Hematopoietic multipotent progenitor cell treated with erythropoietin and hydrocortisone succinate and interleukin-3 and kit ligand, for 6 days (in vitro differentiated cells): ENCODE measurements at regions not wholly inside any gene's neighbourhood (a gene's known extent, or its start where the extent isn't known, plus 50 kb on each side); places are given as distances from the start of the nearest gene placed in this dataset.

Experiments
- DNase-seq: peaks from one replicate; pipeline ENCODE4 v3.0.0-alpha.2; 2015

- DNase-seq = no peak
Observed at GRCh38 chr3:148187296-148187695, 510.4 kb upstream of the AGTR1 start.

DNA sequence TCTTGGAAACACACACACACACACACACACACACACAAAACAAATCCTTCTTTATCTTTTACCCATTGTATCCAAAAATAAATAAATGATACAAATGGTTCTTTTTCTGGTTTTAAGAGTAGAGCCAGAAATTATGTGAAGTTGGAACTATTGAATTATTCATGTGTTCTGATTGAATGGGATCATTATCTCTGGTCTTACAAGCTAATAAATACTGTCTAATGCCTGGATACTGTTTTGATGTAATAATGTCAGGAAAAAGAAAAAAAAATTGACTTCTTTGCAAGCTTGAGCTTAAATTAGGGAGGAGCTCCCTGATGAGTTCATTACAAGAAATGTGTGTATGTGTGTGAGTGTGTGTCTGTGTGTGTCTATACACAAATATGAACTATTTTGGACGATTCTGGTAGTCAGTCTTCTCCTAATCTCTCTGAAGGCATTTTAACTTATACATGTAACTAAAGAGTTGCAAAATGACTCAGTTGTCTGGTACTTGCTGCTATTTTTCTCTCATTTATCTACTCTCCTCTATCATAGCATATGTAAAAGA is 507.2 kb upstream of the AGTR1 start:
- no peak for DNase-seq

- no peak for DNase-seq
Observed at GRCh38 chr3:148191966-148192365, 505.7 kb upstream of the AGTR1 start.

DNA sequence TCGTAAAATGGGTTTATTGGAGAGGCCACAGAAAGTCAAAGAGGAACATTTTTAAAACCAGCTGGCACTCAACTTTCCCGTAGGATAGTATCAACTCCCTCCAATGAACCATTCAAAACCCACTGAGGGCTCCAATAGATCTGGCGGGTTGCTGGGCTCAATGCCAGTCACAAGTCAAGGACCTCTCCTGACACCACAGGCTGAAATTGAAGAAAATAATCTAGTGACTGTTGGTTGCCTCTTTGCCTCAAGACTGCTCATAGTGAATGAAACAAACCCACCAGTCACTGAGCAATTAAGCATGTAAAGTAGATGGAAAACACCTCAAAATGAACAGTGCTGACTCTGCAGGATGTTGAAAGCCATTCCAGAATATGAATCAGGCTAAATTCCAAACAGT is 500.6 kb upstream of the AGTR1 start:
- DNase-seq = no peak

GRCh38 chr3:148202386-148202785 is 495.3 kb upstream of the AGTR1 start:
- peak; percentile 27 for DNase-seq

DNA sequence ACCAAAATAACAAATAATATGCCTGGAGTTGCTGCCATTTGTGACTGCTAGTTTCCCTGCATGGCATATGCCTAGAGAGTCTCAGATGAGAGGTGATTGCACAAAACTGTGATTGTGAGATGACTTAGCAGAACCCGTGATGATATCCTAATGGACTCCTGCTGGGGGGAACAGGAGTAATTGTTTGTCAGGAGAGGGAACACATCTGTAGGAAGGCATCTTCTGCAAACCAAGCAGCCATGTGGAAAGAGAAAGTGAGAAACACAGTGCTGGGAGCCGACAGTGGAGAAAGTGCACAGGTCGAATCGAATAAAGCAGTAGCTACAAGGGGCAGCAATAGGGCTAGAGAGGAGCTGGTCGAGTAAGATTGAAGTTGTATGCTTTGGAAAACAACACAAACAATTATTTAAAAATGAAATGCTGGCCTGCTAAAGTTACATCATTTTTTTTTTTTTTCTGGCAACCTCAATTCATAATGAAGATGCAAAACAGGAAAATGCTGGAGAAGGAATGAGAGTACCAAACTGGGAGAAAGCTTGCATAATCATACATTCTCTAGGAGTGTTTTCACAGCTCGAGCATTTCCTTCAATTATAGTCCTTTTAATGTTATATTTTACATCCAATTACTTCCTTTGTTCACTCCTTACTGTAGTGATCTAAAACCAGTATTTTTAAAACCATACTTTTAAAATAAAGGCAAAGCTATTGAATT is 494.2 kb upstream of the AGTR1 start:
- no peak for DNase-seq

- no peak for DNase-seq
Observed at GRCh38 chr3:148204131-148204530, 493.6 kb upstream of the AGTR1 start.

GRCh38 chr3:148205977-148206376 is 491.7 kb upstream of the AGTR1 start:
- no peak for DNase-seq

DNA sequence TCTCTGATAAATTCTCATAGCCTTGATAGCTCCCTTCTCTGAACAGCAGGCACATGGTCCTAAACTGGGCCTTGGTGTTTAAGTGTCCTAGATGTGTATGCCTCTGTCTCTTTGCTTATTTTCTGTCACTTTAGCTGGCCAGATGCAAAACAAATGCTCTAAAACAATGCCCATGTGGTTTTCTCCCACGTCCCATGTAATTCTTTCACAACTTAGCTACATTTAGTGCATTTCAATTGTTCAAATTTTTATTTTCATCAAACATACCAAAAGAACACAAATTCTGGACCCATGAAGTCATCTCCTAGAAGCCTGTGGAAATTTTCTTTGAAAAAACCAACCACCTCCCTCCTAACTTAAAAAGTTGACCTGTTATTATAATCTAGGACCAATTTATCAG is 491.3 kb upstream of the AGTR1 start:
- no peak for DNase-seq

GRCh38 chr3:148208975-148209374 is 488.7 kb upstream of the AGTR1 start:
- DNase-seq = no peak

- no peak for DNase-seq
Observed at GRCh38 chr3:148211725-148212124, 486.0 kb upstream of the AGTR1 start.

DNA sequence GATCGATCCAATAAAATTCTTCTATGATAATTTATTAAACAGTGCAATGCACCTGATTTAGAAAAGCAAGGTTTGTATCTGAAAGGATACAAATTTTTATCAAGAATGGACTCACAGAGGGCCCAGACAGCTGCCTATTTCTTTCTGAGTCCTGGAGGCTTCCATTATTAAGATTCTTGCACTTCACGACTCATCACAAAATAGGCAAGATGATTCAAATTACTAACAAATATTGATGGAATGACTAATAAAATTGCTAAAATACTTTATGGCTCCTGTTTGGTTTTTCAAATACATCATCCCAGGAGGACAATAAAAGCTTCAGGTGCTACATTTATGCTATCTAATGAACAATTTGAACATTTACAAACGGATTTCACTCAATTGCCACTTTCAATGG is 483.0 kb upstream of the AGTR1 start:
- no peak for DNase-seq

DNA sequence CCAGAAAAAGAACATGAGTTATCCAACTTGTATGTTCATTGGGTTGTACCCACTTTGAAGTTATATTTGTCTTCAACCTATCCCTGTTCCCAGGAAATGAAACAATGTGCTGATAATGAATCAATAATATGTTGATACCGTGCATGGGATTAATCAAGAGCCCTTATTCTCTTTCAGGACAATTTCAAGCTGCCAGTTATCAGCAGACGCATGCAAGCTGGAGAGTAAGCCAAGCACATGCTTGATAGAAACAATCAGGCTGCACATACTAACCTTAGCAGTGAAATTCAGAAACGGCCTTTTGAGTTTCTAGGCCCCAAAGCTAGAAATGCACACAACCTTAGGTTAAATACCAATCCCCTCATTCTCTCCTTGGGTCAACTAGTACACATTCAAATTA is 480.4 kb upstream of the AGTR1 start:
- no peak for DNase-seq

DNA sequence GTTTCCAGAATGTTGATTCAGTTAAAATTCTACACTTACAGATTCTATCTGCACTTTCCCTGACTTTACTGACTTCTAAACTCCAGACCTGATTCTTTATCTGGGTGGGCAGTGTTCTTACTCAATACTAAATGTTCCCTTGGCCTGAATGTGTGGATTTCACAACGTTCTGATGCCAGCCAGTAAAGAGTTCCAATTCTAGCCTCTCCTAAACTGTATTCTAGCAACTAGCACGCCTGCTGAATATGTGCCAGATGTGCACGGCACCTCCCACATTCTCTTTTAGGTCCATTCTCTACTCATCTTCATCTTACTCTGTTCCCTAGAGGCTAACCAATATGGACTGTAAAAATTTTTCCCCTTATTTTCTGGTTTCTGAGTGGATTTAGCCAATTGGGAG is 479.5 kb upstream of the AGTR1 start:
- DNase-seq = no peak

DNA sequence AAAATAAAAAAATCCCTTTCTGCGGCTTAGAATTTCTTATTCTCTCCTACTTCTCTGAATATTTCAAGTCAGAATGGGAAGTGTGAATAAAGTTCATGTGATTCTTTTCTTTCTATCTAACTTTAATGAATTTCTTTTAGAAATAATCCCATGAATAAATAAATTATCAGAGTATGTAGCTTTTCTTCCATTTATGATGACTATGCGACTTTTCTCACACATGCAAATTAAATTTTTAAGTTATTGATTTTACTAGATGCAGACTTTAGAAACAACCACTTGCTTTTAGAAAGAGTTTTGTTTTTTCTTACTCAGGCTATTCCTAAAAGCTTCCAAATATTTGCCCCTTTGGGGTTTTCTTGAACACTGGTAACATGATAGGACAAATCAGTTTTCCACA is 477.7 kb upstream of the AGTR1 start:
- no peak for DNase-seq

- DNase-seq = no peak
Observed at GRCh38 chr3:148221303-148221702, 476.4 kb upstream of the AGTR1 start.

DNA sequence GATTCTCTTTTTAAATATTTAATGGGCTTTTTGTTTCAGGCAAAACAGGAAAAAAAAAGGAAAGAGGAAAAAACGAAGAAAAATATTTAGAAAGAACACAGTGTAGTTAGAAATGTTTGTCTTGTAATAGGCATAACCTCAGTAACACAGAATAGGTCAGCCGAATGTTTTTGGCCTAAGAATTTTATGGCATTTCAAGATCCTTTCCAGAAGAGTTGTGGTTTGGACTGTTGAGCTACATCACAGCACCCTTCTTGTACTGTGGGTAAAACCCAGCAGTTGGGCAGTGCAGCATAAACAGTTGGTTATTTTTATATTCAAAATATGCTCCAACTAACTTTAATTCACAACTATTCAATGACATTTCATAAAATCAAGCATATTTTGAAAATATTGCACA is 474.4 kb upstream of the AGTR1 start:
- no peak for DNase-seq

GRCh38 chr3:148226246-148226645 is 471.5 kb upstream of the AGTR1 start:
- no peak for DNase-seq

DNA sequence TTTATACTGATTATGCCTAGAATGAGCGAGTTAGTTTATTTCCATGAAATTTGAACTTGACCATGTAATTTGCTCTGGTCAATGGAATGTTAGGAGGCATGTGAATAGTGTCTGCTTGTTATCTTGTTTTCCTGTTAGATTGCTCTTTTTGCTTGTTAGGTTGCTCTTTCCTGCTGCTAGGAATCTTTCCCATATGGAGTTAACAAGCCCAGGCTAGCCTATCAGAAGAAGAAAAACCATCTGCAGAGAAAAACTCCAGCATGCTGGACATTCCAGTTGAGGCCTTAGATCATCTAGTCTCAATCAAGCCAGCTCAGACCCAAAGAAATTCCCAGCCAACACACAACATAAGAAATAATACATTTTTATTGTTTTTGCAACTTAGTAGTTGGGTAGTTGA is 470.2 kb upstream of the AGTR1 start:
- DNase-seq = no peak

DNA sequence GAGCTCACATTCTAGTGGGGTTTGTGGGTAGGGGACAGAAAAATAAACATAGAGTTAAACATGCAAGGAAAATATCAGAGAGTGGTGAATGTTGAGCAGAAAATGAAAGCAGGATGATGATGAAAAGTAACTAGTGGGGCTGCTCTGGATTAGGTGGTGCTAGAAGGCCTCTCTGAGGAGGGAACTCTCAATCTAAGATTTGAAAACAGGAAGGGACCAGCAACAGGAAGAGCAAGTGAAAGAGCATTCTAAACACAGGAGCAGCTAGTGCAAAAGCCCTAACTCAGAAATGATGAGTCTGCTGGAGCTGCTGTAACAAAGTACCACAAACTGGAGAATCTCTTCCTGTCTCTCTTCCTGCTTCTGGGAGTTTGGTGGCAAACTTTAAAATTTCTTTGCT is 468.6 kb upstream of the AGTR1 start:
- no peak for DNase-seq

- DNase-seq = no peak
Observed at GRCh38 chr3:148230473-148230872, 467.2 kb upstream of the AGTR1 start.

DNA sequence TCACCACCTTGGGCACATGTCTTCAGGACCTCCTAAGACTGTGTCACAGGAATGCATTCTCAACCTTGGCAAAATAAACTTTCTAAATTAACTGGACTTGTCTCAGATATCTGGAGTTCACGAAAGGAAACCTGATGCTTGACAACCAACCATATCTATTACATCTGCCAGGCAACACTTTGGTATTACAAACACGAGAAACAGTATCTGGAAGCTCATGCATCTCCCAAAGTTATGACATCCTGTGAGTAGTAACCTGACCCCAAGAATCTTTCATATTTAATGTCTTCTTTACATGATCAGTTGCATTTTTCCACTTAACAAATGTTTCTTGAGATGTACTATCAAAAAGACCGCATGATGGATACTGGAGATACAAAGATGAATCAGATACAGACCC is 465.3 kb upstream of the AGTR1 start:
- DNase-seq = no peak

GRCh38 chr3:148233403-148233802 is 464.3 kb upstream of the AGTR1 start:
- no peak for DNase-seq

DNA sequence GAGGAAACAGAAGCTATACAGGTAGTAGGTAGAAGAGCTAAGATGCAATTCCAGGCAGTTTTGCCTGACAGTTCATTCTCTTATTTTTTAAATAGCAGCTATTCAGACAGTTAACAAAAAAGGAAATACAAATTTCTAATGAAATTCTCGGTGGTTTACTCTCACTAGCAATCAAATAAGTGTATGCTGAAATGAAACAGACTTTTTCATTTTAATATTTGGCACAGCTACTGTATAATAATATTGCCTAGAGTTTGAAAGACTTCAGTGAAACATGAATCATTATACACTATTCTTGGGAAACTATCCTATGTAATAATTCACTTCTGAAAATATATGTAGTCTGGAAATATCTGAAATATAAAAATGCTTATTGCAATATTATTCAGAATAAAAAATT is 463.2 kb upstream of the AGTR1 start:
- no peak for DNase-seq

DNA sequence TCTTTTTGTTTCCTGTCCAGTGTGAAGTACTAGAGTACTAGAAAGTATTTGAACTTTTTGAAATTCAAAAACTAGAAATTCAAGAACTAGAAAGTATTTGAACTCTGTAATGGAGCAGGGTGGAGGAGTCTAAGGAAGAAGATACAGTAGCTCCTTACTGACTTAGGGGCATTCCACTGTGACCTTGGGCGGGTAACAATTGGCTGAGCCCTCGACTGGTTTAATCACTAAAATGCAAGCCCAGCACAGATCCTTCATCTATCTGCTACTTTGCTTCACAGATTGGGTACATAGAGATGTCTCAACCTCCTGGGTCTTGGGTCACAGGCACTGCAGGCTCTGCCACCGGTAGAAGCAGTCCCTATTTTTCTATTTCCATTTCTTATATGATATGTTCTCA is 462.1 kb upstream of the AGTR1 start:
- DNase-seq = no peak
